ENCODE measurements at regions not wholly inside any gene's neighbourhood (a gene's known extent, or its start where the extent isn't known, plus 50 kb on each side); places are given as distances from the start of the nearest gene placed in this dataset.

GRCh38 chr15:36507458-36507857, 72.0 kb upstream of the CDIN1 start:
- TF ChIP-seq RAD21 (conservative IDR thresholded peaks at IDR 0.05 in 1 of 2, IDR thresholded peaks at IDR 0.05 in 1 of 2) (no peak), CTCF (IDR thresholded peaks at IDR 0.05) (no peak), HDAC2 (IDR thresholded peaks at IDR 0.05) (no peak), ELK1 (IDR thresholded peaks at IDR 0.05; ENCODE audit: low read depth, low read length) (no peak), BCL3 (IDR thresholded peaks at IDR 0.05) (no peak), CEBPB (IDR thresholded peaks at IDR 0.05) (no peak)
